ENCODE measurements at regions not wholly inside any gene's neighbourhood (a gene's known extent, or its start where the extent isn't known, plus 50 kb on each side); places are given as distances from the start of the nearest gene placed in this dataset.

DNA sequence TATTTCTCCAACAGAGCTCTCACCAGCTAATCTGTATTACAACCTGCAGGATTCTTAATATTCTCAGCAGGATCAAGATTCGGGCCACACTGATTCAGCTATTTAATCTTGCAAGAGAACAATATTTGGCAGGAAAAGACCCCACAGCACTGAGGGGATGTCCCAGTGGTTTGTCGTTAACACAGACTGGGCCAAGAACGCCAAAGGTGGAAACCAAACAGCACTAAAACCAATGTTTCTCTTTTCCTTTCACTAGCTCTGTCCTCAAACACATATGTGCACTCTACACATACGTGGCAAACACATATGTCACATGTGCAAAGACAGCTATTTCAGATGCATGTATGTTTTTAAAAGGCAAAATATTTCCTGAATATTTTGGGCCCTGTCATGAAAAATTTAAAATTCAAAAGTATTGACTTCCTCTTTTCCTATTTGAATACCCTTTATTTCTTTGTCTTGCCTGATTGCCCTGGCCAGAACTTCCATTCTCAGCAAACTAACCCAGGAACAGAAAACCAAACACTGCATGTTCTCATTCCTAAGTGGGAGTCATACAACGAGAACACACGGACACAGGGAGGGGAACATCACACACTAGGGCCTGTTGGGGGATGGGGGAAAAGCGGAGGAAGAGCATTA is 51.7 kb upstream of the NEBL start:
- TF ChIP-seq ZFX (IDR thresholded peaks at IDR 0.05; ENCODE audit: borderline replicate concordance) (no peak), CTCF (IDR thresholded peaks at IDR 0.05) (no peak)

More for the DNA sequence above, 51.7 kb upstream of the NEBL start:
- no peak overlapping the region for H3K27ac ChIP-seq
